MM.1S (cell line): ENCODE measurements at regions not wholly inside any gene's neighbourhood (a gene's known extent, or its start where the extent isn't known, plus 50 kb on each side); places are given as distances from the start of the nearest gene placed in this dataset.

Experiments
- CTCF ChIP-seq: fragments of 300-600 bp; sonication (generic); IDR thresholded peaks from 2 replicates; pipeline ENCODE4 v1.5.1; 2016; ENCODE audit warnings: antibody characterized with exemption, low read length, mixed read lengths
- EZH2 ChIP-seq: fragments of 300-600 bp; sonication (generic); optimal IDR thresholded peaks from 2 replicates; pipeline ENCODE3; 2017; ENCODE audit warnings: low read depth, mild to moderate bottlenecking, antibody characterized with exemption, low read length, mixed read lengths

- TF ChIP-seq CTCF (no peak), EZH2 (no peak)
Measured at GRCh38 chr12:84789184-84789583, 123.4 kb downstream of the SLC6A15 start.
